ENCODE measurements at regions not wholly inside any gene's neighbourhood (a gene's known extent, or its start where the extent isn't known, plus 50 kb on each side); places are given as distances from the start of the nearest gene placed in this dataset.

- Histone ChIP-seq H3K4me2 (ENCODE audit: insufficient read depth, low read length) (no peak overlapping the region), H3K4me1 (ENCODE audit: insufficient read depth, low read length) (no peaks in the 10 kb centered on the region), H3K27me3 (ENCODE audit: insufficient read depth, low read length, poor library complexity) (no peaks in the 10 kb centered on the region), H4K20me1 (ENCODE audit: insufficient read depth, low read length) (no peaks in the 10 kb centered on the region), H3K4me3 (ENCODE audit: low read depth in 1 of 2, low read length in 2 of 2) (no peak overlapping the region), H2AFZ (ENCODE audit: low read depth, low read length) (no peak overlapping the region), H3K27ac (ENCODE audit: low read length) (no peak overlapping the region), H3K79me2 (ENCODE audit: insufficient read depth, low read length) (no peaks in the 10 kb centered on the region), H3K36me3 (ENCODE audit: insufficient read depth, low read length) (no peaks in the 10 kb centered on the region), H3K9ac (ENCODE audit: low read depth, low read length) (no peak overlapping the region), H3K9me3 (ENCODE audit: insufficient read depth, low read length, severe bottlenecking) (no peaks in the 10 kb centered on the region)
- DNase-seq (no peak), ATAC-seq (ENCODE audit: insufficient read depth, low read depth) (no peak)
- TF ChIP-seq, protein P1, sequence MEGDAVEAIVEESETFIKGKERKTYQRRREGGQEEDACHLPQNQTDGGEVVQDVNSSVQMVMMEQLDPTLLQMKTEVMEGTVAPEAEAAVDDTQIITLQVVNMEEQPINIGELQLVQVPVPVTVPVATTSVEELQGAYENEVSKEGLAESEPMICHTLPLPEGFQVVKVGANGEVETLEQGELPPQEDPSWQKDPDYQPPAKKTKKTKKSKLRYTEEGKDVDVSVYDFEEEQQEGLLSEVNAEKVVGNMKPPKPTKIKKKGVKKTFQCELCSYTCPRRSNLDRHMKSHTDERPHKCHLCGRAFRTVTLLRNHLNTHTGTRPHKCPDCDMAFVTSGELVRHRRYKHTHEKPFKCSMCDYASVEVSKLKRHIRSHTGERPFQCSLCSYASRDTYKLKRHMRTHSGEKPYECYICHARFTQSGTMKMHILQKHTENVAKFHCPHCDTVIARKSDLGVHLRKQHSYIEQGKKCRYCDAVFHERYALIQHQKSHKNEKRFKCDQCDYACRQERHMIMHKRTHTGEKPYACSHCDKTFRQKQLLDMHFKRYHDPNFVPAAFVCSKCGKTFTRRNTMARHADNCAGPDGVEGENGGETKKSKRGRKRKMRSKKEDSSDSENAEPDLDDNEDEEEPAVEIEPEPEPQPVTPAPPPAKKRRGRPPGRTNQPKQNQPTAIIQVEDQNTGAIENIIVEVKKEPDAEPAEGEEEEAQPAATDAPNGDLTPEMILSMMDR (IDR thresholded peaks at IDR 0.05; ENCODE audit: borderline replicate concordance, extremely low read depth, low read length, poor library complexity, severe bottlenecking) = no peak
- TF ChIP-seq EZH2 (IDR thresholded peaks at IDR 0.05; ENCODE audit: borderline replicate concordance, low read depth, low read length, severe bottlenecking) = no peak
These were observed 75.0 kb downstream of the TMEM237 start for GRCh38 chr2:201568217-201568820.

GRCh38 chr2:201559067-201559710 is 84.1 kb downstream of the TMEM237 start:
- Histone ChIP-seq H3K79me2 (ENCODE audit: insufficient read depth, low read length) (no peaks in the 10 kb centered on the region), H3K9ac (ENCODE audit: low read depth, low read length) (no peak overlapping the region), H3K36me3 (ENCODE audit: insufficient read depth, low read length) (no peaks in the 10 kb centered on the region), H3K27me3 (ENCODE audit: insufficient read depth, low read length, poor library complexity) (no peaks in the 10 kb centered on the region), H4K20me1 (ENCODE audit: insufficient read depth, low read length) (no peaks in the 10 kb centered on the region), H3K27ac (ENCODE audit: low read length) (no peak overlapping the region), H2AFZ (ENCODE audit: low read depth, low read length) (no peak overlapping the region), H3K4me2 (ENCODE audit: insufficient read depth, low read length) (no peak overlapping the region), H3K4me1 (ENCODE audit: insufficient read depth, low read length) (no peaks in the 10 kb centered on the region), H3K9me3 (ENCODE audit: insufficient read depth, low read length, severe bottlenecking) (no peaks in the 10 kb centered on the region), H3K4me3 (ENCODE audit: low read depth in 1 of 2, low read length in 2 of 2) (no peak overlapping the region)
- TF ChIP-seq, protein P1 (IDR thresholded peaks at IDR 0.05; ENCODE audit: borderline replicate concordance, extremely low read depth, low read length, poor library complexity, severe bottlenecking) = no peak
- TF ChIP-seq EZH2 (IDR thresholded peaks at IDR 0.05; ENCODE audit: borderline replicate concordance, low read depth, low read length, severe bottlenecking) = no peak
- ATAC-seq (ENCODE audit: insufficient read depth, low read depth) (no peak), DNase-seq (no peak)

- Histone ChIP-seq H3K36me3 (ENCODE audit: insufficient read depth, low read length) (no peaks in the 10 kb centered on the region), H3K27me3 (ENCODE audit: insufficient read depth, low read length, poor library complexity) (no peaks in the 10 kb centered on the region), H2AFZ (ENCODE audit: low read depth, low read length) (no peak overlapping the region), H4K20me1 (ENCODE audit: insufficient read depth, low read length) (no peaks in the 10 kb centered on the region), H3K4me2 (ENCODE audit: insufficient read depth, low read length) (no peak overlapping the region), H3K9me3 (ENCODE audit: insufficient read depth, low read length, severe bottlenecking) (no peaks in the 10 kb centered on the region), H3K79me2 (ENCODE audit: insufficient read depth, low read length) (no peaks in the 10 kb centered on the region), H3K4me1 (ENCODE audit: insufficient read depth, low read length) (no peaks in the 10 kb centered on the region), H3K27ac (ENCODE audit: low read length) (no peak overlapping the region), H3K9ac (ENCODE audit: low read depth, low read length) (no peak overlapping the region), H3K4me3 (ENCODE audit: low read depth in 1 of 2, low read length in 2 of 2) (no peak overlapping the region)
- TF ChIP-seq EZH2 (IDR thresholded peaks at IDR 0.05; ENCODE audit: borderline replicate concordance, low read depth, low read length, severe bottlenecking) = no peak
- ATAC-seq (ENCODE audit: insufficient read depth, low read depth) (peak; percentile 22; the same call in 1 of the 3 replicates), DNase-seq (no peak)
These were observed 84.6 kb downstream of the TMEM237 start for GRCh38 chr2:201558665-201559064.

GRCh38 chr2:201558232-201558631 is 85.1 kb downstream of the TMEM237 start:
- no peaks in the 10 kb centered on the region for H3K36me3 ChIP-seq (ENCODE audit: insufficient read depth, low read length)
- no peak overlapping the region for H2AFZ ChIP-seq (ENCODE audit: low read depth, low read length)
- H3K79me2 ChIP-seq (ENCODE audit: insufficient read depth, low read length) = no peaks in the 10 kb centered on the region
- TF ChIP-seq EZH2 (IDR thresholded peaks at IDR 0.05; ENCODE audit: borderline replicate concordance, low read depth, low read length, severe bottlenecking) = no peak
- TF ChIP-seq, protein P1 (IDR thresholded peaks at IDR 0.05; ENCODE audit: borderline replicate concordance, extremely low read depth, low read length, poor library complexity, severe bottlenecking) = no peak
- H3K4me3 ChIP-seq (ENCODE audit: low read depth in 1 of 2, low read length in 2 of 2) = no peak overlapping the region
- DNase-seq (no peak), ATAC-seq (ENCODE audit: insufficient read depth, low read depth) (no peak)
- no peaks in the 10 kb centered on the region for H4K20me1 ChIP-seq (ENCODE audit: insufficient read depth, low read length)
- H3K4me1 ChIP-seq (ENCODE audit: insufficient read depth, low read length) = no peaks in the 10 kb centered on the region
- no peaks in the 10 kb centered on the region for H3K27me3 ChIP-seq (ENCODE audit: insufficient read depth, low read length, poor library complexity)
- H3K9me3 ChIP-seq (ENCODE audit: insufficient read depth, low read length, severe bottlenecking) = no peaks in the 10 kb centered on the region
- H3K4me2 ChIP-seq (ENCODE audit: insufficient read depth, low read length) = no peak overlapping the region
- H3K27ac ChIP-seq (ENCODE audit: low read length) = no peak overlapping the region
- no peak overlapping the region for H3K9ac ChIP-seq (ENCODE audit: low read depth, low read length)

Data from DND-41 (cell line).